Ammon's horn (tissue), 1 donor: ENCODE measurements at regions not wholly inside any gene's neighbourhood (a gene's known extent, or its start where the extent isn't known, plus 50 kb on each side); places are given as distances from the start of the nearest gene placed in this dataset.

Source experiments
- DNase-seq: peaks from one replicate; pipeline ENCODE4 v3.0.0-alpha.2; 2016; ENCODE audit warnings: low spot score

DNA sequence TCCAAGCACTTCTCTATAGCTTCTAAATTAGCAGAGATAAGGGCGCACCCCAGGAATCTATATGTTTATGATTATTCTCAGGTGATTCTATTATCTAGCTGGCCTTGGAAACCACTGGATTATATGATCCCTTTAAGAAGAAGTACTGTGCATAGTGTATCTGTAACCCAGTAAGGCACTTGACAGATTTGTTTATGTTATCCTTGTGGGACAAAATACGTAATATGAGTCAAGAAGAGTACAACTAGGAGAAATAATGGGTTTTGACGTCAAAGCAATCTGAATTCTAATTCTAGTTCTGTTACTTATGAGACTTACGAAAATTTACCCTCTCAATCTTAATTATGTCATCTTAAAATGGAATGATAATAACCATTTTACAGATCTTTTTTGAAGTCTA is 259.6 kb upstream of the NAV3 start:
- no peak for DNase-seq

DNA sequence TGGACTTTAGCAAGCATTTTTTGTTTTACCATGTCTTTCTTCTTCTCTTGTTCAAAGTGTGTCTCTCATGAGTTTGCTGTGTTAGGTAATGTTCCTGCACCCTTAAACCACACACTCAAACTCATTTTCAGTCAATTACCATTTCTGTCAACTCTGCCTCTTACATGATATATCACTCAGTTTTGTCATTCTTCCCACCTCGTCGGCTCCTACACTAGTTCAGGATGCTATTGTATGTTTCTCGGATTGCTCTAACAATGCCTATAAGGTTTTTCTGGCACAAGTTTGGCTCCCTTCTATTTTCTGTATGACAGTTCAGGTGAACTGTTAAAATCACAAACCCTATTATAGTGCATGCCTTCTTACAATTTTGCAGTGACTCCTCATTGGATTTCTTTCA is 260.8 kb upstream of the NAV3 start:
- no peak for DNase-seq

DNA sequence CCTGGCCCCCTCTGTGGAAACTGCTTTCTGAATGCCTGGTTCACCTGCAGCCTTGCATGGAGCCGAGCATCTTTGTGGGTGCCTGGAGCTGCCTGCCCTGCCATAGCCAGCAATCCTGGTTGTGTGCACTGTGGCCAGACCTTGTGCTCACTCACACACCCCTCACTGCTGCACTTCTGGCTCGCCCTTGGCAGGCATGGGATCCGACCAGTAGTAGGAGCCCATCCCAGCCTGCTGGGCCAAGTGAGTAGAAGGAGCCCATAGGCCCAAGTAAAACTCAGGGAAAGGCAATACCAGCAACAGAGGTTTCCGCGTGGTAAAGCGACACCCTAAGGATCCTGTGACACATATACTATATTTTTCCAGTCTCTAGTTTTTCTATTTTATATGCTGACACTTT is 270.0 kb upstream of the NAV3 start:
- DNase-seq = no peak

DNA sequence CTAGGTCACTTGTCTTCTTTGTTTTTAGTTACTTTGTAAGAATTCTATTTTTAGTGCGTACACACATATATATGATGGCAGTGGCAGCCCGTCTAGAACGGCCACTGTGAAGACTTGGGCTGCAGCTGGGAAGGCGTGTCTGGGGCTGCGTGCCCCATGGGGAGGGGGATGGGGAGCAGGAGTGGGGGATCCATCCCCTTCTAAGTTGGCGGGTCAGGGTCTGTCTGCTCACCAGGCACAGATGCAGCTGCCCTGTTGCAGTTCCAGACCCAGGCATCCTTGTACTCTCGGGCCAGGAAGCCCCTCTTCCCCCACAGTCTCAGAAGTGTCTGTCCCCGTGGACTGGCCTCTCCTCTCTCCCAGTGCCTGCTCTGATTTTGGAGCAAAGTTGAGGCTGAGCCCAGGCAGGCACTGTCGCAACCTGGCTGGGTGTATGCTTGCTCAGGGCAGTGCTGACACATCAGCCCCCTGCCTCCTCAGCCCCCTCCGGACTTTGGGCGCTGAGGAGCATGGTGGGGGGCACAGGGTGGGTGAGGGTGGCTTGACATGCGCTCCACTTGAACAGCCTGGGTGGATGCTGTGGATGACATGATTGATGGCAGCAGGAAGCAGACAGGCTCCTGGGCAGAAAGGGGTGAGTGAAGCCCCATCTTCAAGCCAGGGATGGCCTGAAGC is 271.2 kb upstream of the NAV3 start:
- no peak for DNase-seq

DNA sequence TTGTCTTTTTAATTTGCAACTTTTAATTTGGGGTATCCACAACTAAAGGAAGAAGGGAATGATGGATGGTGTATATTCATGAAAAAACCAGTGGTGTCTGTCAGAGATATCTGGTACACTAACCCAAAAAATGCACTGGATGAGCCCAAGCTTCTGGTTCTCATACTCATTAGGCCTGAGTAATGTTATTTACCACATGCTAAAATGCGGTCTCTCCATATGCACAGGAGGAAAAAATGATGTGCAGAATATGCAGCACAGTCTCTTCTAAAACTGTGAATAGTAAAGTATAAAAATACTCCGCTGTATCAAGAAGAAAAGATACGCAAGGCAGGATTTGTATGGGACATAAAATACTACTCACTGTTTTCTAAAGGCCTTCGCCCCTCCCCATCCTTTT is 275.6 kb upstream of the NAV3 start:
- no peak for DNase-seq

DNA sequence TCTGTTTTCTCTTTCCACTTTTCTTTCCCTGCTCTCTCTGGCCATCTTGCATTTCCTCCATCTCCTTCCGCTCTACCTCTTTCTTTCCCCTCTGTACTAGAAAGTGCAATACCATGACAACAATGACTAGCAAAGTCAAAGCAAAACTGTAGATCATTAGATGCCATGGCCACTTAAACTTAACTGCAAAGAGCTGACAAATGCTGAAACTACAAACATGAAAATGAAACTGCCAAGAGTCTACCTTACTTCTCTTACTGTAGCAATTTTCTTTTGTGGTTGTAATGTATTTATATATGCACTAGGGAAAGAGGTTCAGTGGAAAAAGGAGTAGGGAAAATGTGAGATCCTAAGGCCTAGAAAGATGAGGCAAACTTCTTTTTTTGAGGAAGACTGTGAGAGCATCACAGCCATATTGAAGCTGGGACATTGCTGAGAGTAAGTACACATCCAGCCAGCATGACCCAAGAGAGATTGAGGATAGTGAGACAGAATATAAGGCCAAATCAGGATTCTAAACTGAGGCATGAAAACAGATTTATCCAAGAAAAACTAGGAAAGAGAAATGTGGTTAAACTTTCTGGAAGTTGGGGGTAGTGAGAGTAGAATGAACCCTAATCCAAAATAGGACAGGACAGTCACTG is 276.6 kb upstream of the NAV3 start:
- no peak for DNase-seq

DNA sequence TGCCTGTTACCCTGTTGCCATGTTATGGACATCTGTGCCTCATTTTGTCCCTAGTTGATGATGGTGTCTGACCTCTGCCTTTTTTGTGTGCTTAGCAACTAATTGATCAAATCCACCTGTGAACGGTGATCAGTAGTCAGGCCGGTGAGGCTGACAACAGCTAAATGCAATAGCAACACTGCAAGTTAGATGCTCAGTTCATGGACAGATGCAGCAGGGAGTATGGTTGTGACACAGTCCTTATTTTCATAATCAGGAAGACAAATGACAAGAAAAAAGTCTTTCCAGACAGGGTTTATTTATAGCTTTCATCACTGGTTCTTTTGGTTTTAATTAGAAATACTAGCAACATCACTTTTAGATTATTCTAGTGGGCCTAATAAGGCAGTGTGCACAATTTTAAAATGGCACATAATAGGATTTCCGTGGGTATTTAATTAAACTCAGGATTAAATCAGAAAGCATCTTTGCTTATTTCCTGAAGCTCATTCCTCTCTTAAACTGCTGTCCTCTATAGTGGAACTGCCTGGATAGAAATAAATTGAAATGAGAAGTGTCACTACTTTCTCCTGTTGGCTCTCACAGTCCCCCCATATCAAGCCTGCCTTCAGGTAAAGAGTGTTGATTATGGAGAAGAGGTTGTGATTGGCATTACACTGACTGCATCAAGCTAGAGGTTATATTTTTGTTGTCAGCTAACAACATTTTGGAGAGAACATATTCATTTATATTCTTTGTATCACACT is 281.1 kb upstream of the NAV3 start:
- no peak for DNase-seq

DNA sequence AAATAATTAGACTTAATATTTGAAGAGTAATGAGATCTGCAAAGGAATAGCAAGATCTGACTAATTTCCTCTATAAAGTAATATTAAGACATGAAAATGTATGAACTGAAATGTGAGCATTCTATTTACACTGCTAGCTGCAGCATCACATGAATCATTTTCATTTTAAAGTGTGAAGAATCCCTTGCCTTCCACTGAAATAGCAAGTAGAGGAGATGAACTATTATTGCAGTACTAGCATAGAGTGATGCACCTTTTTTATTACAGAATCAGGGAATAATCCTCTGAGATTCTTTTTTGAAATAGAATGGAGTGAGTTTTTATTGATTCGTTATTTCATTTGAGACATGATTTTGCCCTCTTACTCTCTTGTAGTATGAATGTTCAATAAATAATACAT is 281.9 kb upstream of the NAV3 start:
- no peak for DNase-seq

DNA sequence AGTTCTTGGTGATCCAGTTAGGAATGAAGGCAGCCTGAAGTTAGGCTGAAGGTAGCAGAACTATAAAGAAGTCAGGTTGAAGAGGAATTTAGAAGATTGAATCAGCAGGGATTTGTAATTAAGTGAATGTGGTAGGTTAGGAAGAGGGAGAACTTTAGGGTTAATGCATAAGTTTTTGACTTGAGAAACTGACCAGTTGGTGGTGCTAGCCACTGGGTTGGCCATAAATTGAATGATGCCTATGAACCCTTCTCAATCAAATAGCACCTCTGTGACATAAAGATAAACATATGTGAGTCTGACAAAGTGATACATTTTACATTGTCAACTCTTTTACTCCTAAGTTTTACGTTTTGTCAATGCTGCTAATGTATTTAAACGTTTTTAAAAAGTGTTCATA is 290.6 kb upstream of the NAV3 start:
- DNase-seq = no peak

DNA sequence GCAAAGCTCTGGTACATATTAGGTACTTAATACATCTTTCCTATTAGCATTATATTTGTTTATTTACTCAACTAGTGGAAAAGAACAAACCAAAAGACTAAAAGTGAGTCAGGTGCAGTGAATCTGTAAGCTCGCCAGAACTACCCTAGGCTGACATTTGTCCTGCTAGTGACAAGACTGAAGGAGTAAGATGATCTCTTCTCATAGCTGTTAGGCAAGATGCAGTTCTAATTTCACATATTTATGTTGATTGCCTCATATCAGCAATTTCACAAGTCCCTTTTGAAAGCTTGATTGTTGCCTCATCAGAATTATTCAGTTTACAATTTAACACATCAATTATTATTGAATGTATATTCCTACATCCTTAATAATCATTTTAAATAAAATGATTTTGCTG is 293.0 kb upstream of the NAV3 start:
- no peak for DNase-seq

DNA sequence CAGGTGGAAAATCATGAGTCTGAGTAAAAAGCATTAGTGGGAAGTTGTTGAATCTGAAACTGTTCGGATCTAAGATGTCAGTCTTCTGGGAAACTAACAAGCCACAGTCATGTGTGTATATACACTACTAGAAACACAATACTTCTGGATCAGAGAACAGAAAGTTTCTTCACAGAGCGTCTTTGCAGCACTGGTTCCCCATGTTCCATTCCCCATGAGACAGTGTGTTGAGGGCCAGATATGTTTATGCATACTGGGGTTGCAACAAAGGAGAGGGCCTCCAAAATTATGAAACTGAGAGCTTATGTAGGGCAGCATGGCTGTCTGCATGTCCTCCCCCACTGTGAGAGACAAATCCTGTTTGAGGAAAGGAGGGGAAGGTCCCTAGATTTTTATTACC is 295.0 kb upstream of the NAV3 start:
- DNase-seq = no peak

DNA sequence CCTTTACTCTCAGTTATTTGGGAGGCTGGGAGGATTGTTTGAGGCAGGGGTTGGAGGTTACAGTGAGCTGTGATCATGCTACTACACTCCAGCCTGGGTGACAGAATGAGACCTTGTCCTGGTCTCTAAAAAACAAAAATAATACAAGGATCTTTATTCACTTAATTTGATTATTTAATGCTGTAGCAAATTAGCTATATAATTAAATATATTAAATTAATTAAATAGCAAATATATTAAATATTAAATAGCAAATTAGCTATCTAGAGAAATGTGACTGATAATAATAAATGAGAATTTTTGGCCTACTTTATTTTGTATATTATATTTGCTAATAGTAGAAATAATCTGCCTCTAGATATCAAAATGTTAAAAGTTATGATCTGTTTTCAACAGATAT is 298.8 kb upstream of the NAV3 start:
- DNase-seq = no peak

DNA sequence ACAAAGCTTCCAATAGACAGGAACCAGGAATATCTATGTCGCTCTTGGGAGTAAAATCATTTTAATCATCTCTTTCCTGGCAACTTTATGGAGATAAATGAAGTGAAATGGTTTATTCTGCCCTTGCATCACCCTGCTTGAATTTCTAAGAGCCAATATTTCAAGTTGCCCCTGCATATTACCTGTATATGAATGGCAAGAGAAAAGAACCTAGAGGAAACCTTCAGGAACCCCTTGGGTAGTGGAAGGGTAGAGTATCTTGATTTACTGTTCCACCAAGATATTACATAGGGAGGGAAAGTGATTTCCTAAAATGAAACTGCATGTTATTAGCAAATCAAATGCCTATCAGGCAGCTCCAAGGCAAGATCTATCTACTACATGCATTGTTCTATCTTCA is 308.4 kb upstream of the NAV3 start:
- no peak for DNase-seq

DNA sequence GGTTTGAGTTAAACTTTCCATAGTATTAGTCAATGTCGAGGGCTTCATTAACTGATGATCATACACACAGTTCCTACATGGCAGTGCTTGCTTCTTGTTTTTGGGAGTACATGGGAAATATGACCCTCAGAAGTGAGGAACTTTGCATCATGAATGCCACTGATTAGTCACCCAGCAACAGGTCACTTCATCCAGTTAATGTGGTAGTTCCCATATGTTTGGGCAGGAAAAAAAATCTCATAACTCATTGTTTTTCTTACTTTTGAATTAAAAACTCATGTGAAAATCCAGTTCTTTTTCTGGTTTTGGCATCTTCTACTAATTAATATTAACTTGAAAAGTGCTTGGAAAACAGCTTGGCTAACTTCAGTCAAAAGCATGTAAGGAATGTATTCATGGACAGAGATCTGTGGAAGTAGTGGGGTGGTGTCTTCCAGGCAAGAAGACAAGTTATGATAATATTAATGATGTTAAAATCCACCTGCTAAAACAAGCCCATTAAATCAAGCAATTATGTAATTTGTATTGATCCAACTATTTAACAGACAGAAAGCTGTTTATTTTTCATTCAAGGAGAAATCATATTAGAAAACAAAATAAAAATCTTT is 309.1 kb upstream of the NAV3 start:
- no peak for DNase-seq

DNA sequence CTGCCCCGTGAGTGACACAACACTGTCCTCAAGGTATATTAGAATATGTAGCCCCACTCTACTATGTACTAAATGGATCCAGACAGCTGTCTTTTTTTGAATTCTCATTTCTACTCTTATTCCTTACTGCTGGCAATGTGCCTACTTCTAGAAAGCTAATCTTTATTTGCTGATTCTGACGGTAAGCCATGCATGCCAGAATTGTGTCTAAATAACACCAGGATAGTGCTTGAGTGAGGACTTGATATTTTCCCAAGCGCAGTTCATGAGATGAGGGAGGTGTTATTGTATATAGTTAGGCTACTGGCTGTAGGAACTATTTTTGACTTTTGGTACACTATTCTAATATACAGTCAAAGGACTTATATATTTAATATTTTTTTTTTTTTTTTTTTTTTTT is 316.2 kb upstream of the NAV3 start:
- DNase-seq = no peak

DNA sequence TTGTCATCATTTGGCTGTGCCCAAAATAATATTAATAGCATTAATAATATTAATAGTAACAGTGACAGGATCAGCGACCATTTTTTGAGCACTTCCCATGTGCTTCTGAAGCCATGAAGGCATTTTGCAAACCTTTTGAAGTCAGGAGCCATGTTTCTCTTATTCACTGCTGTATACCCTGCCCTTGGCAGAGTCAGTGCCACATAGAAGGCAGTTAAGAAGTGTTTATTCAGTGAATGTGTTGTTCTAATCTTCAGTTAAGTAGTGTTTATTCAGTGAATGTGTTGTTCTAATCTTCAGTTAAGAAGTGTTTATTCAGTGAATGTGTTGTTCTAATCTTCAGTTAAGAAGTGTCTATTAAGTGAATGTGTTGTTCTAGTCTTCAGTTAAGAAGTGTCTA is 319.7 kb upstream of the NAV3 start:
- no peak for DNase-seq

DNA sequence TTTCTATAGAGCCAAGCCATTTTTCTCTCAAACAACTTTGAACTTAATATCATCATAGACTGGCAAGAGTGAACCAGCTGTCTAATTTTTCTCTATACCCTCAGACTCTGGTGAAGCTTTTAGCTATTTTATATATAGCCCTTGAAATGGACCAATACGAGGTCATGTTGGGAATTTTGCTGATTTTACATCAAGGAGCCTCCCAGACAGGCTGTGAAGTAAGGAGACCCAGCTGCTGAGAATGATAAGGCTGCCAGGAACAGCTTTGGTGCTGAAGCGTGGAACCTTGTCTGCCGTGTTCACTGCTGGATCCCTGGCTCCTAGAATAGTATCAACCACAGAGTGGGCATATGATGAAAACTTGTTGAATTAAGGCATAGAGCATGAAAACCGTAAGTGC is 326.2 kb upstream of the NAV3 start:
- DNase-seq = no peak

DNA sequence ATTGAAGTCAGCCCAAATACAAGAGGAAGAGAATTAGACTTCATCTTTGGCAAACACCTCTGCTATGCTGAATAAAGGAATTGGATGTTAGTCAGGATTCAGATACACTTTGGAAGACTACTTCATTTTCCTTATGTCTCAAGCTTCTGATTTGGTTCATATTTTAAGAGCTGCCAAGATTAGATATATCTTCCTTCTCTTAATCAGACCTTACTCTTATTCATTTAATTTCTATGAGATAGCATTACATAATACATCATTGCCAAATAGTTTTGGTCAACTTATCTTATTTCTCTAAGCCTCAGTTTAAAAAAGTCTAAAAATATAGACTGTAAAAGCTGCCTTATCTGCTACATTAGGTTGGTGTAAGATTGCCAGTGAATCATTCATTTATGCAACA is 330.6 kb upstream of the NAV3 start:
- no peak for DNase-seq

DNA sequence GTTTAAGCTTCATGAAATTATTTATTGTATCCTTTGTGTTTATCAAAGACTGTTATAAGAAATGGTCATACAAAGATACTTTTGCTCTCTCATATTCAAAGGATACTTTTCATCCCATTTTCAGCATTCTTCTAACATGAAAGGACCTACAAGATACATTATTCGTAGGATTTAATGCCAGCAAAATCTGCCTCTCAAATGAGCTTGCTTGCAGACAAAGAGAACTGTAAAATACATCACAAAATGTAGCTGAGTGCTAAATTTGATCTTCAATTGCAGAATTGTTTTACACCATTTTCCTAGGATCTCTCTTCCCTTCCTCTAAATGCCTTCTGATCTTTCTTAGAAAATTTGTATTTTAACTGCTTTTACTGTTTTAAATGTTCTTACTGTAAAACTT is 333.0 kb upstream of the NAV3 start:
- no peak for DNase-seq

DNA sequence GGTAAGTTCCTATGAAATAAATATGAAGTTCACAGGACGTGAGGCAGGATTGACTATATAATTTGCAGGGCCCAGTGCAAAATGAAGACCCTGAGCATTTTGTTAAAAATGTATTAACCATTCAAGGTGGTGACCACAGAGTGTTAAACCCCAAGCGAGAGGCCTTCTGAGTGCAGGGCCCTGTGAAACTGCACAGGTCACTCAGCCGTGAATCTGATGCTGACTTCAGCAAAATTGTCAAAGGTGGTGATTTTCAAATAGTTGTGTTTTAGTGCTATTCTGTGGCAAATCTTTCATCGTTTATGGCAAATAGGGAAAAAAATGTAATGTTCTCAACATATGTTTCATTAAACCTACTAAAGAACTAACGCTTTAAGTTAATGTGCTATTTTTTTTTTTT is 334.0 kb upstream of the NAV3 start:
- DNase-seq = no peak

DNA sequence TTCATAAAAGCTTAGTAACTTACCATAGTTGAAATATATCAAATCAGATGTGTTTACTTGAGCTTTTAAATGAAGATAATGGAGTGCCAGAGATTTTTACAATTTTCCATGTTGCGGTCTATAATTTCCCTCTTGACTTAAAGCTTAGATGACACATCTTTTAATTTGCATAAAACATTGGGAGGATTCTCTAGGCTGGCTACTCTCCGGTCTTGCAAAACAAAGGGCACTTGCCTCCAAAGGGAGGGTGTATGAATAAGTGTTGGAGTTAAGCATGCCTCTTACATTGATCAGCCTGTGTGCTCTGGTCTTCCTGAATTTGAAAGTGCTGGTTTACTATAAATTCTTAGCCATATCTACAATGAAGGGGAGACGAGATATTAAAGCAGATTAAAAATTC is 336.4 kb upstream of the NAV3 start:
- DNase-seq = no peak

DNA sequence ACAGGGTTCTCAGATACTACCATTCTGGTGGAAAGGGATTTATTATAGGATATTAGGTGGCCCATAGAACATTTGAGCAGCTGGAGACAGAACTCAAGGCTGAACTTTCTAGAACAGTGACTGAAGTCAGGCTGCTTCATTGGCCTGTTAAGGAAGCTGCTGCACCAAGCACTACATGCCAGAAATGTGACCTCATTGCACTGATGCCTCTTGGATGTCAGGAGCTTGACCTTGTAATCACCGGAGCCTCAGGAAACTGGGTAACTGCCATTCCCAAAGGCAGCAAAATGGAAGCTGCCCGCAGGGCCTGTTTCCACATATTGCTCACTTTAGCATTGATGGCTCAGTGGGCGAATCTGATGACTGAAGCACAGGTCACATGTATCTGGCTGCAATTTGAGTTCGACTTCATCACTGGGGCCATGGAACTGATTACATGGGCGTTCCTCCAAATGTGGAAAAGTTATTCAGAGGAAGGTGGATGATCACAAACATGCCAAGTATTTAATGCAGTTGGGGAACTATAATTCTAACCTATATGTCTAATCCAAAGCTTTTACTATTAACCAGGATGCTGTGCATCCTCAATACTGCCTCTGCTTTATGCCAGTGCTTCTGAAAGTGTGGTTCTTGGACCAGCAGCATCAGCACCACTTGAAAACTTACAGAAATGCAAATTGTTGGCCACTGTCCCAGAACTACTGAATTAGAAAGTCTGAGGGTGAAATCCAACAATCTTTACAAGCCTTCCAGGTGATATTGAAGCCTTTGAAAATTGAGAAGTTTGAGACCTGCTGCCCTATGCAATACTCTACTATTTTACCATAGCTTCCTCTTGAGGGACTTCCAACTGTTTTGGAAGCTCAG is 337.2 kb upstream of the NAV3 start:
- no peak for DNase-seq
